GM19043 (cell line): ENCODE measurements at regions not wholly inside any gene's neighbourhood (a gene's known extent, or its start where the extent isn't known, plus 50 kb on each side); places are given as distances from the start of the nearest gene placed in this dataset.

ENCODE experiments used
- ATAC-seq: cut with Tn5 transposase; IDR thresholded peaks from one replicate; pipeline ENCODE4 v1.9.1; 2021; ENCODE audit warnings: low read depth; ENCODE audit not compliant: unreplicated experiment

DNA sequence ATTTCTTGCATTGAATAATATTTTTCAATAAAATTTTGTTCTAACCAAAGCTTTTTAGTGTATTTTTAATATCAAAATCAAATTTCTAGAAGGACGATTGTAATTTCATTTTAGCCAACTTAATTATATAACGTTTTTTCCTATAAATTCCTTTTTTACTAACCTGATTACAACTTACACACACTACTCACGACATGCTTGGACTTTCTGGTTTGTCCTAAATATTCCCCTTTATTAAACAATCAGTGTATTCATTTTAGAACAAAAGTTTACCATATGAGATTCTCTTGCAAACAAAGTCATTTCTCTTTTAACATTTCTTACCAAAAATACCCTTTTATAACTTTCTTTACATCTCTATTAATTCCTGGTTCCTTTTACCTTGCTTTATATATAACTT is 173.7 kb downstream of the PWWP3B start:
- ATAC-seq = no peak

DNA sequence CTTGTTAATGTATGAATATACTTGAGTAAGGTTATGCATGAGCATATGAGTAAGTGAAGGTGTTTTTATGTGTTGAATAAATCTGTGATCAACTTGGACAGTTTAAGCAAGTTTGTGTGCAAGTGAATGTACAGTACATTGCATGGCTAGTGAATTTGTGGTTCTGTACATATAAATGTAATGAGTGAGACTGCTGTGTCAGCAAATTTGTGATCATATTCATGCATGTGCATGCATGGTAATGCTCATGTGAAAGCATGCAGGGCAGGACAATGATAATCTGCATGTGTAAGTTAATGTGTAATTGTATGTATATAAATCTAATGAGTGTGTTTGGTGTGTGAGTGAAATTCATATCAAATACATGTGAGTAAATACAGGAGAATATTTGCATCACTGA is 188.5 kb downstream of the PWWP3B start:
- no peak for ATAC-seq

DNA sequence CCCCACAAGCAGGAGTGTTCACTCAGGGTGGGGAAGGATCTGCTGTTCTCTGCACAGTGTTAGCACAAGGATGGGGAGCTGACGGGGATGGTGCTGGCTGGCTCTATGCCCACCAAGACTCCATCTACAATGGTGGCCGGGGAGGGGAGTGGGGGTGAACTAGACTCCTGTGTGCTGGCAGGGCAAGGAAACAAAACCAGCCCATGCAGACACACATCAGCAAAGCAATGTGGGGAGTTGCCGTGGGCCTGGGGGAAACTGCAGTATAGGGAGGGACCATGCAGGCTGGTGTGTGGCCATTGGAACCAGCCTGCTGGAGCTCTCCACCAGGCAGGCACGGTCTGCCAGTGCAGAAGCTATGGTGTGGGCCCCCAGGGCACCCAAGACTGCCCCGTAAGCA is 195.1 kb downstream of the PWWP3B start:
- no peak for ATAC-seq

DNA sequence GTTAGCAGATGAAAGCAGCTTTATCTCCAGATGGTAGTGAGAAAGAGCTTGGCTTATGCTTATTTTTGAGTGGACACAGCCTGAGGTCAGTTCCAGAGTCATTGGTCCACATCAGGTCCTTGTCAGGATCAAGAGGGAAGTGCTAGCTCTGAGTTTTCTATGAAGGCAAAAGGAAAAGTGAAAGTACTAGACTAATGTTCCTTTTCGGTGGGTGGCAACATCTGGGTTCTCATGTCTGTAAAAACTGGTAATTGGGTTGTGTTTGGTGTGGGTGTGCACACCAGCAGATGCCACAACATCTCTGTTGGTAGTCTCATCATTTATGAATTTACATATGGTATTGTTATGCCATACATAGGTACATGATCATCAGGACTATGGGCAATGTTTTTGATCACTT is 210.5 kb downstream of the PWWP3B start:
- ATAC-seq = peak; percentile 75

DNA sequence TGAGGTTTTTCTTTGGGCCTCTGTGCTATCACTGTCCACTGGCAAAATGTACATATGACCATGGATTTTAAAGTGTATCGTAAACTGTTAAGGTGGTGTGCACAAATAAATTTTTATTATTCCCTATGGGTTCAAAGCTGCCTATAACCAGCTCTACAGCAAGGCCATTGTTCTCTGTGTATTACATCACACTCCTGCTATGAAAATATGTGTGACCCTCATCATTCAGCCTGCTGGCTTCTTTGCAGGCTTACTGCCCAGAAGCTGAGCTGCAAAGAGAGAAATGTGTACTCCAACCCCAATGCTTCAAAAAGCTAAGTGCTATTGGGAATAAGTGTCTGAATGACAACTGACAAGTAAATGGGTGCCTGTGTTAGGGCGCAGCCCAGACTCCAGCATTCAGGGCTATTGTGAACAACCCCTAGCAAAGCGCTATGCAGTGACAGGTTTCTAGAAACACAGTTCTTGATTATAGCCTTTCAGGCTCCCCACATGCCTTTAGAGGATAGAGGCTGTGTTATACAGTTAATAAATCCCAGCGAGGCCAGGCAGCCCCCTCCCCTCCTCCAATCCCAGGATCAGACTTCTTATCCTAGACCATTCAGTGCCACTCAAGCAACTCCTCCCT is 220.4 kb upstream of the RADX start:
- no peak for ATAC-seq

DNA sequence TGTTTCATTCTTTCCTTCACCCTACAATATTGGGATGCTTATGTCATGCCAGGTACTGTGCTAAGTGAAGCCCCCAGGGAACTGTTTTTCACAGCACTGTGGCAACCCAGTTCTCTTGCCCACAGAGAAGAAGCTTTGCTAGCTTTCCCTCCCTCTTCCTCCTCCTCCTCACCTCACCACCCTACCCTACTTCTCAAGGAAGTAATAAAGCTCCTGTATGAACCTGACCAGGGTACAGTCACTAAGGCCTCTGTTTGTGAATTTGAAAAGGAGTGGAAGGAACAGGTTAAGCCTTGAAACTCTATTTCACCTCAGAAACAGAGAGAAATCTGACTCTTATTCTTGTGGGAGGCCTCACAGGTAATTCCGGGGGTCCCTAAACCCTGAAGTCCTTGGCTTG is 219.4 kb upstream of the RADX start:
- ATAC-seq = no peak

DNA sequence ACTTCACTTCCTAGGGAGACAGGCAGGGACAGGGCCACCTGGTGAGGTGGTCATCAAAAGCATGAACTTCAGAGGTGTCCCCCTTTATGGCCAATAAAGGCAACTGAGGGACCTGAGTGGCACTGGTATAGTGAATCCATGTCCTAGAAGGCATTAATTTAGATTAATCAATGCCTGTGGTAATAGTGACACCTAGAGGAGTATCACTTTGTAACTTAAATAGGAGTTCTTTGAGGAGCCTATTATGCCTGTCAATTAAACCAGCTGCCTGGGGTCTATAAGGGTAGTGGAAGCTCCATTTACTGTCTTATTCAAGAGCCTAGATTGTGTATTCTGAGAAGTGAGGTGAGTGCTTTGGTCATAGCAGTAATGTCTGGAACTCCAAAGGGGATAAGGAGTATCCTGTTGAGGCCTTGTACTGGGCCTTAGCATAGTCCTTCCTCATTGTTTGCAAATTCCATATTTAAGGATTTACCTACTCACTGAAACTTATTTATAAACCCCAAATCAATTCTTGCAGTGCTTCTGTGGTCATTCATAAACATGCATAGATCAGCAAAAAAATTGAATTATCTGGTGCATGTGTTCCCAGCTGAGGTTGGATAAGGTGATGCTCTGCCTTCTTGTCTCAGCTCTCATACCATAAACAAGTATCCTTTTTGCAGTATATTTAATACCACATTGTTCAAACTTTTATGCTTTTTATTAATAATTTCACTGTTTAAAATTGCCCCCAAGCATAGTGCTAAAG is 213.8 kb upstream of the RADX start:
- no peak for ATAC-seq

DNA sequence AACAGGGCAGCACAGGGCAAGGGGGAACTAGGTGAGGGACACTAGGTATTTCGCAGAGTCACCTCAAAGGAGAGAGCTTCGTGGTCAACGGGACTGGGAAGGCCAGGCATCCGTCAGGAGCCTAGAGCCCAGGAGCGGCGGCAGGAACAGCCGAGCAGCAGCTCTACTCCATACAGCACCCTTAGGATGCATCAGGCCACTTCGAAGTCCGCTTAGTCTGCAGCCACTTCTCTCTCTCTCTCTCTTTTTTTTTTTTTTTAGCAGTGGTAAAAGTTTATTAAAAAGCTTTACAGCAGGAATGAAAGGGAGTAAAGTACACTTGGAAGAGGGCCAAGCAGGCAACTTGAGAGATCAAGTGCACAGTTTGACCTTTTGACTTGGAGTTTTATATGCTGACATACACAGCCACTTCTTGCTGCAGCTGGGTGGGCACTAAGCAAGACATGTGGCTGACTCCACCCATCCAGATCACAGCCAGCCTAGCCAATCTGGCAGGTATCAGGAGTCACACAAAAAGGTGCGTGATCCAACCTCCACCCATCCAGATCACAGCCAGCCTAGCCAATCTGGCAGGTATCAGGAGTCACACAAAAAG is 209.7 kb upstream of the RADX start:
- no peak for ATAC-seq

DNA sequence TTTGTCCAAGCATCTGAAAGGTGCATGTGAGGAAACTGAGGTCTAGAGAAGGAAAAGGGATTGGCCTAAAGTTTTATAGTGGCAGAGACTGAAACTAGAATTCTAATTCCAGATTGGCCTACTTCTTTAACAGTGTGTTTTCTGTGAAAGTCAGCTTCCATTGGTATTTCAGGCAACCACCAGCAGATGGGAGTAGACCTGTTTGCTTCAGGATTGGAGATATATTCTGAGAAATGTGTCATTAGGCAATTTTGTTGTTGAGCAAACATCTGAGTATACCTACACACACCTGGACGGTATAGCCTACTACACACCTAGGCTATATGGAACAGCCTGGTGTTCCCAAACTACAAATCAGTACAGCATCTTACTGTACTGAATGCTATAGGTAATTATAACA is 207.3 kb upstream of the RADX start:
- ATAC-seq = no peak

DNA sequence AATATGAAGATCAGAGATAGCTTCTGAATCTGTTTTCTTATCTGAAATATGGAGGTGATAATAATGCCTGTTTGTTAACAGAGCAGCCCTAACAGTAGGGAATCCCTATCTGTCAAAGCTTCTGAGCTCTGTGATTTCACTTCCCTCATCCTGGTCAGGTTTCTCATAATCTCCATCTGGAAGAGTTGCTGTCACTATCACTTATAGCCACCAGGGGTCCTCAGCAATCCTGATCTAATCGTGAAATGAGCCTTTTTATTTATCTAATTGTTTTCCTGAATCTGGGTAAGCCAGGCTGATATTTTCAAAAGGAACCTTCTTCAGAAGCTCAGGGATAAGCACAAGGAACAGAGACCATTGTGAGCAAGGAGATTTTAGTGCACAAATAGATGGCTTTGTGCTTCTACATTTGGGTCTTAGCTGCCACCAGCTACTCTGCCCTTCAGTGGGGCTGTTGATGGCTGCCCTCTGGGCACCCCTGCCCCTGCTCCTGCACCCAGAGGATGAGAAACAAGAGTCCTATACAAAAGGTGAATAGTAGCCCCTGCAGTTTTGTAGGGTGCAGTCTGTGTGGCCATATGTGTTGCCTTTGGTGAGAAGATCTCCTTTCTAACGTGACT is 196.4 kb upstream of the RADX start:
- ATAC-seq = peak; percentile 68

DNA sequence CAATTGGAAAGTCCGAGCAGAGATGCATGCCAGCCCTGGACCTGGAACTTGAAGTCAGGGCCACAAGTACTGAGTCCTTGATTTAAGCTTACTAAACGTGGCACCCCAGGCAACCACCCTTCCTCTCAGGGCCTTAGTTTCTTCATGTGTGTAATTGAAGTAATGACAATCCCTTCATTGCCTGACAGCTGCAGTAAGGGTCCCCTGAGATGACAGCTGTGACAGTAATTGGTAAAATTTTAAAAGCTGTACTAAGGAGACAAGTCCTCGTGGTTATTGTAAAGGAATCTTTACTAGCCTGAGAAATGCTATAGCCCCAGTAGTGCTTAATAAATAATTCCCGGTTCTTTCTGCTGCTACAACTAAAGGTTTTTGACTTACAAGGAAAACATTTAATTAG is 175.1 kb upstream of the RADX start:
- no peak for ATAC-seq

DNA sequence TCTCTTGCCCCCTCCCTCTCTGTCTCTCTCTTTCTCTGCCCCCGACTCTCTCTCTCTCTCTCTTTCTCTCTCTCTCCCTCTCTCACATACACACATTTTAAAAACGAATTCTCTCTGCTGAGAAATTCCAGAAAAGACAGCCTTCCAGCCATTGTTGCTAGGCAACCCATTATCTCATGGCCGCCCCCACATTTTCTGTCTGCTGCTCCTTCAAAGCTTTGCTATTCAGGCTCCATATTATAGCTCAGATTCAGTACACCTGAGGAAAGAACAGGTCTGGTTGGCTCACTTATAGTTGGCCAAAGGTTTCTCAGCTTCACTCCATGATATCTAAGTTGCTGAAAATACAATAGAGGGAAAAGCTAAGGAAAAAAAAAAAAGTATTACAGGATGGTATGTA is 174.4 kb upstream of the RADX start:
- no peak for ATAC-seq

DNA sequence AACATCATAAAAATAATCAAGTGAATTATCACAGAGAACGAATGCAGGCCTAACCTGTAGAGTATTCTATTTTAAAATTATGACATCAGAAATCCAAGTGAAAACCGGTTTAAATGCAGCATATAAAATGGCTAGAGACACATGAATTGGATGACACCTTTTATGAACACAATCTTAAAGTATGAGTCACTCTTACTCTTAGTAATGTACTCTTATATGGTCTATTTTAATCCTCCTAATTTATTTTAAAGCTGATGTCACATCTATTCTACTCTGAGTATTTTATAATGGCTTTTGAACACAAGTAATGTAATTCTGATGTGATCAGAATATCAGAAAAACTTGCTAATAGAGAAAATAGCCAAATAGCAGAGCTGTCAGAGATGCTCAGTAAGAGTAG is 161.4 kb upstream of the RADX start:
- ATAC-seq = no peak

DNA sequence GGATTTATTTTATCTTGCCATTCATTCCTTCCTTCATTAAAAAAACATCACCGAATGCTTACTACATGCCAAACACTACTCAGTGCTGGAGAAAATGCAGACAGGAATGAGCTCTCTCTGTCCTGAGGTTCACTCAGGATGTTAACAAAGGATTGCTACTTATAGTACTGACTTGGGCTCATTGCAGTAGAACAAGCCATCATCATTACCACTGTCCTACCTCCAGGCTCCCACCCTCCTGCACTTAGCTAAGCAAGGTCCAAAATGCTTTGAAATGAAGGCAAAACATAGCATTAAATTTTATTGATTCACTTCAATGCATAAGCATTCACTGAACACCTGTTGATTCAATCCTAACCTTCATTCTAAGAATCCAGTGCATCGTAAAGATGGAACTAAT is 159.8 kb upstream of the RADX start:
- ATAC-seq = no peak

DNA sequence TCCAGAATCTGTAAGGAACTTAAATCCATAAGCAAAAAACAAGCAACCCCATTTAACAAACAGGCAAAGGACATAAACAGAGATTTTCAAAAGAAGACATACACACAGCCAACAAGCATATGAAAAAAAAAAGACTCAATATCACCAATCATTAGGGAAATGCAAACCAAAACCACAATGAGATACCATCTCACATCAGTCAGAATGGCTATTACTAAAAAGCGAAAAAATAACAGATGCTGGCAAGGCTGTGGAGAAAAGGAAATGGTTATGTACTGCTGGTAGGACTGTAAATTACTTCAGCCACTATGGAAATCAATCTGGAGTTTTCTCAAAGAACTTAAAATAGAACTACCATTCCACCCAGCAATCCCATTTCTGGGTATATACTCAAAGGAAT is 156.8 kb upstream of the RADX start:
- ATAC-seq = no peak

DNA sequence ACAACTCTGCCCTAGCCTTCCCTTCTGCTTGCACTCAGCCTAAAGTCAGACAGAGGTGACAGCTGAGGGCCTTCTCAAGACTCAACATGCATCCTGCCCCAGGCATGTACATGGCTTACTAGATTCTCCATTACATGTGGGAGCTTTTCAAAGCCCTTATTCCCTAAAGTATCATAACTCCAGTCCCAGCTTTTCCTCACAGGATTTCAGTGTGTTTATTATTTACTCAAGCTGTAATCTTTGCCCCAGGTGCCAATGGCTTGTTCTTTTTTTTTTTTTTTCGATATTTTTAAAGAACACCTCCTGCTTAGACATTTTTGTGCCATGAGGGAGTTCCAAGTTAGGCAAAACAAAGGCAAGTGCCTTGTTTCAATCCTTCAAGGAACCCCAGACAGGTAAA is 154.0 kb upstream of the RADX start:
- ATAC-seq = no peak

DNA sequence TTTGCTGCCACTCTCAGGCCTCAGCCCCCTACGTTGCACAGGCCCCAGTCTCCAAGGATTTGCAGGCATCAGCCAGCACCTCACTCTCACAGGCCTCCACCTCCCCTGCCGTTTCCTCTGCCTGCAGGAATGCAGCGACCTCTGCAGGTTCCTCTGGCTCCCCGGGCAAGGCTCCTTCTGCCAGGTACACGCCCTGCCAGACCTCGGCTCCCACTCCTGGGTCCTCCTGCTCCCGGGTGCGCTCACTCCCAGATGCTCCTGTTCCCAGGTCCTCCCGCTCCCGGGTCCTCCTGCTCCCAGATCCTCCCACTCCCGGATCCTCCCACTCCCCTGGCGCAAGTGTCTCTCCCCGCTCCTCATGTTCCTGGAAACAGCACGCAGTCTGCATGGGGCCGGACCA is 144.4 kb upstream of the RADX start:
- ATAC-seq = no peak

DNA sequence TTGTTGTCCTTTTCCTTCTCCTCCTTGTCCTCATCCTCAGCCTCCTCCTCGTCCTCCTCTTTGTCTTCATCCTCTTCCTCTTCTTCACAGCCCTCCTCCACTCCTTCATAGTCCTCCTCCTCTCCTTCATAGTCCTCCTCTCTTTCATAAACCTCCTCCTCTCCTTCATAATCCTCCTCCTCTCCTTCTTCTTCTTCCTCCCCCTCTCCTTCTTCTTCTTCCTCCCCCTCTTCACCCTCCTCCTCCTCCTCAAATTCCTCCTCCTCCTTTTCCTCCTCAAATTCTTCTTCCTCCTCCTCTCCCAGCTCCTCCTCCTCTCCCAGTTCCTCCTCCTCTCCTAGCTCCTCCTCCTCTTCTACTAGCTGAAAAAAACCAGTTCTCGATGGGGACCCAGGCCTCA is 143.8 kb upstream of the RADX start:
- no peak for ATAC-seq

DNA sequence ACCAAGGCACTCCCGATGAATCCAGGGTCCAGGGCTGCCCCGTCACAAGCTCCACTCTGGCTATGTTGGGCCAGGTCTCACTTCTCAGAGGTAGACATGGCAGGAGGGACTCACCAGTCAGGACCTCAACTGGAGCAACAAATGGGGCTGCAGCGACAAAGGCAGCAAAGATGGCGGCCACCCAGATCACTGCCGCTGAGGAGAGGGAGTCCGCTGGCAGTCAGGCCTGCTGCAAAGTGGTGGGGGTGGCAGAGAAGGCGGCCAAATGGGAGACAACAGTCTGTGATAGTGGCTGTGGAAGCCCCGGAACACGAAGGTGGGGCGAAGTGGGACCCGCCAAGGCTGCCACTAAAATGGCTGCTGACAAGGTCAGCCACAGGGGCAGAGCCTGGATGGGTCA is 143.3 kb upstream of the RADX start:
- no peak for ATAC-seq

DNA sequence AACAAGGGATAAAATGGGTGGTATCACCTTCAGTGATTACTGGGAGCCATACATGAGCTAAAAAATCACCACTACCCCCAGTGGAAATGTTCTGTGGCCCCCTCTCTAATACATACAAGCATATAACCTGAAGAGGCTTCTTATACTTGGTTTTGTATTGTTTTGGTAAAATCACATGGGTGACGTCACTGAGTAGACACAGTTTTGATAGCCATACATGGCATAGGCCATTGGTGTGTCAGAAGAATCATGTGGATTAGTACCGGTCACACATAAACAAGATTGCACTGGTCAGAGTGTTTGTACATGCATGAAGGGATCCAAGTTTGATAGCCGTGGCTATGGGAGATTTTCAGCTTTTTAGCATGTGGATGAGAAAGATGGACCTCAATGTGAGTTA is 131.9 kb upstream of the RADX start:
- no peak for ATAC-seq

DNA sequence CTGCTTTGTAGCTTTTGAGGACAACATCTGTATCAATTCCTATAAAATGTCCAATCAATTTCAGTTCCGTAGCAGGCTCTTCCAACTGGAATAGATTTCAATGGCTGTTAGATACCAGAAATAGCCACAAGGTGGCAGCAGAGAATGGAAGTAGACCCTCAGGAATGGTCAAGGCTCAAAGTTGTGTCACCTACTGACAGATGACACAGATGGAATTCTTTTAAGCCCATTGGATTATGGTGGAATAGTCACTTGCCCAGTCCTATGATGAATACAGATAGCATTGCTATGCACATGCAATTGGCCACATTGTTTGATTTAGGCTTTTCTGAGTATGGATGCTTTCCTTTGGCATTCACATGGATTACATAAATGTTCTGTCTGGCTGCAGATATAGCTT is 130.4 kb upstream of the RADX start:
- ATAC-seq = no peak

DNA sequence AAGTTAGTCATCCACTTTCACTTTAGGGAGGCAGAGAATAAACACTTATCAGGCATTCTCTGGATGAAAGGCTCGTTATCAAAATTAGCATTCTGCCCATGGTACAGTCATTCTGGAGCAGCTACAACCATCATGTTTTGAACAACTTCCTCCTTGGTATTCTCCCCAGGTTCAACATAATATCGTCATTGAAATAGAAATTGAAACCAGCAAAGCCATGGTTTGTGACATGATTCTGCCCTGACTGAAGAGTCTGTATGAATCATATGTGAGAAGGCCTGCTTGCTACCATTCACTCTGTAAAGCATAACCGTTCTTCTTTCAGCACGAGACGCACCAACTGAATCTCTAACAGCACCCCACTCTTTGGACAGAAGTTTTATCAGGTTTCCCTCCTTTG is 127.5 kb upstream of the RADX start:
- peak; percentile 95 for ATAC-seq
